NAMALWA (cell line): ENCODE measurements at regions not wholly inside any gene's neighbourhood (a gene's known extent, or its start where the extent isn't known, plus 50 kb on each side); places are given as distances from the start of the nearest gene placed in this dataset.
A peak's percentile ranks its signal among the peaks of the same experiment; 100 is the strongest.
"Not testable (repeated sequence)": the region's sequence is repeated elsewhere in the genome, so short reads cannot be mapped to it uniquely, and the experiment has no call there.

Experiments used
- DNase-seq: peaks from one replicate; pipeline ENCODE4 v3.0.0-alpha.2; 2015; ENCODE audit warnings: low spot score

DNA sequence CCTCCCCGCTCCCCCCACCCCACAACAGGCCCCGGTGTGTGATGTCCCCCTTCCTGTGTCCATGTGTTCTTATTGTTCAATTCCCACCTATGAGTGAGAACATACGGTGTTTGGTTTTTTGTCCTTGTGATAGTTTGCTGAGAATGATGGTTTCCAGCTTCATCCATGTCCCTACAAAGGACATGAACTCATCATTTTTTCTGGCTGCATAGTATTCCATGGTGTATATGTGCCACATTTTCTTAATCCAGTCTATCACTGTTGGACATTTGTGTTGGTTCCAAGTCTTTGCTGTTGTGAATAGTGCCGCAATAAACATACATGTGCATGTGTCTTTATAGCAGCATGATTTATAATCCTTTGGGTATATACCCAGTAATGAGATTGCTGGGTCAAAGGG is 104.3 kb downstream of the MTPN start:
- not testable (repeated sequence) for DNase-seq

- DNase-seq, result no peak
Observed at GRCh38 chr7:135862586-135863340, 114.2 kb upstream of the FAM180A start.

GRCh38 chr7:135859538-135859937 is 110.9 kb upstream of the FAM180A start:
- no peak for DNase-seq

DNA sequence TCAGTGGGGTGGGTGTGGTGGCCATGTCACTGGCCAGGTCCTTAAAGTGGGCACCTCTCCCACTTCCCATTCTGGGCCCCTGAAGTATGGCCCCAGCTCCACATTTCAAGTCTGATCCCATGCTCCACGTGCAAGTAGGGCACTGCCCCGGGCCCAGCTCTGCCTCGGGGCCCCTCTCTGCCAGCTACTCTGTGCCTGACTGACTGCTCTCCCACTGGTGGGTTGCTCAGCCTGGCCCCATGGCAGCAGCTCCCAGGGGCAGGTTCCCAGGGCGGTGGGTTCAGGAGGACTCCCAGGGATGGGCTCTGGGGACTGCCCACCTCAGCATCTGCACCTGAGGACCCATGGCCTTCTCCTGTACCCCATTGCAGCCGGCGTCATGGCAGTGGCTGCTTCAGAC is 110.2 kb upstream of the FAM180A start:
- DNase-seq, result no peak

DNA sequence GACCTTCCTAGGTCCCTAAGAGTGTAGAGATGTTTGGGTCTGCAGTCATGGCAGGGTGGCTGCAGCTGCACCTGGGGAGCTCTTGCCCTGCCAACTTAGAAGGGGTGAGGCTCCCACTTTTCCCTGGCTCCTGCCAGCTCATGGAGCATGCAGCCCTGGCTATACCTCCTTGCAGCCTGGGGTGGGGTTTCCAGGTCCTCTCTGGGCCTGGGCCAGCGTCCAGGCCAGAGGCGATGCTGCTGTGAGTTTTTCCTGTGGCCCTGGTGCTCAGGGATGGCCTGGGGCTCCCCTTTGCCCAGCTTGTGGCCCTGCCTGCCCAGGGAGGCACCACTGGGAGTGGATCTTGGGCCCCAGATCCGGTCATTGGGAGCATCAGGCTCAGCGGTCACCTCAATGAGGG is 109.8 kb upstream of the FAM180A start:
- DNase-seq, result no peak

DNA sequence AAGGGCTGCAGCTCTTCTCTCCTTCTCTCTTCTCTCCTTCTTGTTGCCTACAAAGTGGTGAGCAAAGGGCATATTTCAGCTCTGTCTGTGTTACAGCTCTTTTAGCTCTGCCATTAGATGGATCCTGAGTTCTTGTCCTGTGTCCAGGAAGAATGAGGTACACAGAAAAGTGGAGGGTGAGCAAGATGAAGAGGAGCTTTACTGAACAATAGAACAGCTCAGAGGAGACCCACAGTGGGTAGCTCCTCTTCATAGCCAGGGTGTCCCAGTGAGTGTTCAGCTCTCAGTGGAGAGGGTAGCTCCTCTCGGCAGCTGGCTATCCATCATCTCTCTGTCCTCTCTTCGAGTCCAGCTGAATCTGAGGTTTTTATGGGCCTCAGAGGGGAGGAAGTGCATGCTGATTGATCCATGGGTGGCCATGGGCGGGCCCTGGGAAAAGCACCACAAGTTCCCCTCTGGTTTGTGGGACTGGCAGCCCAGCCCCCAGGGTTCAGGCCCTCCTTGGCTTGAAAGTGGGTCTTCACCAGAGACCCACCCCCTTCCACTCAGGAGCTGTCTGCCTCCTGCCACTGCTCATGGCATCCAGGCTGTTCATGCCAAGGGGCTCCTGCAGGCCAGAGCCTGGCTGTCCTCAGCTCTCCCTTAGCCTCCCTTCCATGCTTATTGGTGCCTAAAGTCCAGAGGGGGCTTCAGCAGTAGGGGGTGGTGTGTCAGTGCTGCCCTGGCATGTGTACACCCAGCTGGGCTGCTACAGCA is 109.1 kb upstream of the FAM180A start:
- DNase-seq, result no peak

DNA sequence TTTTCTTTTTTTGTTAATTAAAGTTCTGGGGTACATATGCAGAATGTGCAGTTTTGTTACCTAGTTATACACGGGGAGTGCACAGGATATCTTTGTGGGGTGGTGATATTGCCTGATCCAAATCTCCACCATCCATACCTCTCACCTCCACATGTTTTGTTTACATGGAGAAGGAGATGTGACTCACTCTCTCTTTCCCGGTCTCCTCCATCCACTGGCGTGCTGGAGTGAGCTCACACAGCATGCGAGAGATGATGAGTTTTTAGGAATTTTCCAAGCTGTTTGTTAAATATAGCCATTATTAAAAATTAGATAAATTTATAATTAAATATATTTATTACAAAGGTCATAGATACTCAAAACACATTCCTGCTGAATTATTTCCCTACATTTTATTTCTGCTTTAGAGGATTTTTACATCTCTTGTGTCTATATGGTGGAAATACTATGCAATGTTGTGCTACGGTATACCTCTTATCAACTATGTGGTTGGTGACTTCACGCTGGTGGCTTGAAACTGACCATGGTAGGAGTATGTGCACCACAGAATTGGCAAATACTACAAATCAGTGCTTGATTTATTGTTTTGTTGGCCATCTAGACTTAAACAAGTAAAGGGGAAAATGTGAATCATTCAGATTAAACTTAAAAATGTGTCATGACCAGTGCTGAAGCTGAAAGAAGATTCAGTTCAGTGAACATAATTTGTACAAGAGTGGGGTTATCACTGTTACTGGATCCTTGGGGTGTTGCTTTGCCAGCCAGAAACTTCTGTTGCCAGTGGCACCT is 107.9 kb upstream of the FAM180A start:
- DNase-seq, result no peak

DNA sequence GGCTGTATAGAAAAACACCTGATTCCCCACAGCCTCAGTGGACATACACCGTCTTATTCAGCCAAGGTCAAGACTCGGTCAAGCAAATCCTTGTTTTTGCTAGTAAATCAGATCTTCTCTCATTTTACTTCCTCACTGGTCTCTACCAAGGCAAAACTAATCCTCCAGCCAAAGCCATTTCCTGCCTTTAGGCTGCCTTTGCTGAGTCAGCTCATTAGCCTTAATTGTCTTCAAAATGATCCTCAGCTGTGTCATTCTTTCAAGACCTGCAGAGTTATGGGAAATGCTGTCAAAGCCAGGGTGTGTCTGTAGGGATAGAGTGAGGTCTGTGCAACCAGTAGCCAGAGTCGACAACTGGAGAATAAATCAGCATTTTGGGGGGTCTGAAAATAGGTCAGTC is 107.2 kb upstream of the FAM180A start:
- no peak for DNase-seq

GRCh38 chr7:135853499-135853898 is 104.9 kb upstream of the FAM180A start:
- DNase-seq, result no peak

- DNase-seq, result no peak
Observed at GRCh38 chr7:135853008-135853407, 104.4 kb upstream of the FAM180A start.

DNA sequence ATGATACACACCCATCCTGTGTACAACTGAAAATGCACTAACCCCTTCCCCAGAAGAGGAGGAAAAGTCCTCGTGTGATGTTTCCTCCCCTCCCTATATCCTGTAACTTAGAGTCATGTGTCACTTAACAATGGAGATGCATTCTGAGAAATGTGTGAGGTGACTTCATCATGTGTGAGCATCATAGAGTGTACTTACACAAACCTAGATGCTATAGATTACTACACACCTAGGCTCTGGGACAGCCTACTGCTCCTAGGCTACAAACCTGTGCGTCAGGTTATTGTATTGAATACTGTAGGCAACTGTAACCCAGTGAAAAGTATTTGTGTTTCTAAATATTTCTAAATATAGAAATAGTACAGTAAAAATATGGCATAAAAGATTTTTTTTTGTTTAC is 98.6 kb upstream of the FAM180A start:
- no peak for DNase-seq

GRCh38 chr7:135846339-135846738 is 97.7 kb upstream of the FAM180A start:
- no peak for DNase-seq

- no peak for DNase-seq
Observed at GRCh38 chr7:135845415-135846075, 96.9 kb upstream of the FAM180A start.

DNA sequence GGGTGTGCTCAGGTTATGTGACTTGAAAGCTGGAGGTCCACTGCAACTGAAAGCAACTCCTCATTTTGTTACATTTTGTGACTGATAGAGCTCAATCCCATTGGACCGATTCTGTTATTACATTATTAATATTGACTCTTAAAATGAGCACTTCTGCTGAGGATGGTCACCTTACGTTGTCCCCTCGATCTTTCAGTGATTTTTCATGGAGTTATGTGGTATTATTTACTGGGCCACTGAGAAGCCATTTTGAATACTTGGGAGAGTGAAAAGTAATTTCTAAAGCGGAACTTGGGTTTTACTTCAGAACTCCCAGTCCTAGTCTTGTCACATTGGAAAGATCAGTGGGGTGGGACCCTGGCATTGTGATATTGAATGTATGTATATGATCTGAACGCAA is 96.3 kb upstream of the FAM180A start:
- no peak for DNase-seq

- DNase-seq, result peak; percentile 16
Observed at GRCh38 chr7:135843214-135843613, 94.6 kb upstream of the FAM180A start.

- DNase-seq, result no peak
Observed at GRCh38 chr7:135842446-135843179, 94.0 kb upstream of the FAM180A start.

GRCh38 chr7:135840591-135840990 is 92.0 kb upstream of the FAM180A start:
- DNase-seq, result no peak

- no peak for DNase-seq
Observed at GRCh38 chr7:135837675-135838074, 89.1 kb upstream of the FAM180A start.

DNA sequence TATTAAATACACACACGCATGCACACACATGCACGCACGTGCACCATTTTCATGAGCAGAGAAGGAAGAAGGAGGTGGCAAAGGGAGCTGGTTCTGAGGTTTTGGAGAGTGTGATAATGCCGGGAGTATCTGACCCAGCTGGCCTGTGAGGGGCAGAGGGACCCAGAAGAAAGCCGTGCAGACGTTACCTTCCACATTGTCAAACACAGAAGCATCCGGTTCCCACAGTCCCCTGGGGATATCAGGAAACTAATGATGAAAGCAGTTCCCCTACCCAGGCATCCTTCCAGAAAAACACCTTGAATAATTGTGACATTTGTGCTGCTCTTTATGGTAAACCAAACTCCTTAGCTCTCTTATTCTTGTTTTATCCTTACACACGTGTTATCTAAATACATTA is 85.7 kb upstream of the FAM180A start:
- DNase-seq, result no peak

- DNase-seq, result no peak
Observed at GRCh38 chr7:135833642-135834041, 85.0 kb upstream of the FAM180A start.

DNA sequence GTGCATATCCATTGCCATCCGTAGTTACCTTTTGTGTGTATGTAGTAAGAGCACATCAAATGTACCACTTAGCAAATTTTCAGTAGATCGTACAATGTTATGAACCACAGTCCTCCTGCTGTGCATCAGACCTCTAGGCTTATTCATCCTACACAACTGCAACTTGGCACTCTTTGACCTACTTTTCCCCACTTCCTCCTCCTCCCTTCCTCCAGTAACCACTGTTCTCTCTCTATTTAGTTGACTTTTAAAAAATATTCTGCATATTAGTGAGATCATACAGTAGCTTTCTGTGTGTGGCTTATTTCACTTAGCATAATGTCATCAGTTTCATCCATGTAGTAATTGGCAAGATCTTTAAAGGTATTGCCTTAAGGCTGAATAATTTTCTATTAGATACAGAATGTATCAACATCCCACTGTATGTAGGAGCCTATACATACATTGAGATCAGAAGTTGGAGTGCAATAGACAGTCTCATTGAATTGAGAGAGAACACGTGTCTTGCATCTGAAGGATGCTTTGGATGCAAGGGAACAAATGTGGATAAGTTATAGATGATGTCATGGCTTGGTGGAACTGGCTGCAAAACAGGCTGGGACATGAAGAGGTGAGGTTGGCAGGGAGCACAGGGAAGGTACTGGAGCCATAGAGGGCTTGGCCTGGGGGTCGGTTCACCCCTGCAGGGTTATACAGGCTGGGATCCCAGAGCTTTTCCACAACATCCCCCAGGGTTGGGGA is 83.0 kb upstream of the FAM180A start:
- no peak for DNase-seq
